HCT116 (cell line): ENCODE measurements at regions not wholly inside any gene's neighbourhood (a gene's known extent, or its start where the extent isn't known, plus 50 kb on each side); places are given as distances from the start of the nearest gene placed in this dataset.
"Not testable (repeated sequence)": the region's sequence is repeated elsewhere in the genome, so short reads cannot be mapped to it uniquely, and the experiment has no call there.

ENCODE experiments used
- ATAC-seq: fragments of 200-7000 bp; cut with Tn5 transposase; 2 replicates; pipeline ENCODE4 v1.9.1; 2020; ENCODE audit warnings: mild to moderate bottlenecking, moderate library complexity
- BruUV-seq: library from RNA; stranded (reverse); fragments of 400-500 nt; replicated peaks from 2 replicates; lab custom pipeline; 2021; lab: Mats Ljungman, UMichigan
- CTCF ChIA-PET: fragments of 300-600 bp; sonication (Branson Sonifier 250); formaldehyde crosslinking; loops from one replicate; lab custom pipeline; 2021; ENCODE audit warnings: antibody characterized with exemption; lab: Charles Lee
- POLR2A ChIA-PET: fragments of 300-600, 350-600 bp; sonication (Branson Sonifier 250); formaldehyde crosslinking; loops from one replicate; lab custom pipeline; 2021; ENCODE audit warnings: antibody characterized with exemption; lab: Charles Lee
- RAD21 ChIA-PET, 2 experiments: fragments of 300-600 bp; sonication (Branson Sonifier 250); formaldehyde crosslinking; loops; one replicate each; lab custom pipeline; 2023; ENCODE audit warnings: low total read pairs in 2 of 2; ENCODE audit not compliant: uncharacterized antibody in 2 of 2, unreplicated experiment in 2 of 2, low non-redundant PET in 1 of 2; lab: Charles Lee
- DNase-seq: peaks from one replicate; pipeline ENCODE4 v3.0.0-alpha.2; 2010; ENCODE audit warnings: low read depth, low spot score
- H2AFZ ChIP-seq: fragments of 200-600 bp; shearing (Covaris generic), sonication (generic); 2 replicates; pipeline ENCODE4 v1.6.1; 2017; ENCODE audit warnings: low read depth, mixed run types, mixed read lengths, antibody characterized with exemption, low read length; ENCODE audit not compliant: poor library complexity, severe bottlenecking
- H3K27ac ChIP-seq: 2 replicates; pipeline ENCODE4 v1.5.1; 2012; ENCODE audit warnings: low read depth, low read length
- H3K27me3 ChIP-seq: fragments of 200-600 bp; sonication (generic); 2 replicates; pipeline ENCODE4 v1.6.1; 2016; ENCODE audit warnings: mixed run types, low read length, mixed read lengths; ENCODE audit not compliant: insufficient read depth
- H3K36me3 ChIP-seq, 2 experiments: fragments of 200-500 bp in 1 of 2; fragments of 200-600 bp in 1 of 2; sonication (Bioruptor generic) in 1 of 2; sonication (generic) in 1 of 2; 2 replicates each; pipeline versions ENCODE4 v1.5.1 to v1.6.1; 2014 to 2016; ENCODE audit warnings: low read length in 2 of 2, inconsistent platforms in 1 of 2, mixed read lengths in 1 of 2, mixed run types in 1 of 2; ENCODE audit not compliant: insufficient read depth in 2 of 2, control insufficient read depth in 1 of 2
- H3K4me1 ChIP-seq, 2 experiments: fragments of 200-600 bp in 1 of 2; sonication (generic) in 1 of 2; 2 replicates each; pipeline versions ENCODE4 v1.5.1 to v1.6.1; 2012 to 2017; ENCODE audit warnings: low read length in 2 of 2, inconsistent platforms in 1 of 2, mild to moderate bottlenecking in 1 of 2, mixed read lengths in 1 of 2, mixed run types in 1 of 2, moderate library complexity in 1 of 2; ENCODE audit not compliant: insufficient read depth in 2 of 2, control insufficient read depth in 1 of 2
- H3K4me2 ChIP-seq: fragments of 200-600 bp; sonication (generic); 2 replicates; pipeline ENCODE4 v1.6.1; 2017; ENCODE audit warnings: mixed run types, low read length, mixed read lengths
- H3K4me3 ChIP-seq, 2 experiments: fragments of 200-600 bp in 1 of 2; sonication (generic) in 1 of 2; replicated peaks in 1 of 2; 2 replicates each; pipeline ENCODE4 v1.5.1; 2011 to 2016; ENCODE audit warnings: low read length in 2 of 2, control low read depth in 1 of 2, low read depth in 1 of 2, mild to moderate bottlenecking in 1 of 2, mixed read lengths in 1 of 2, mixed run types in 1 of 2
- H3K79me2 ChIP-seq: fragments of 200-600 bp; sonication (generic); 2 replicates; pipeline ENCODE4 v1.6.1; 2017; ENCODE audit warnings: mild to moderate bottlenecking, mixed run types, low read length, moderate library complexity, mixed read lengths; ENCODE audit not compliant: insufficient read depth
- H3K9ac ChIP-seq: fragments of 200-600 bp; sonication (generic); 2 replicates; pipeline ENCODE4 v1.6.1; 2016; ENCODE audit warnings: low read length, mixed read lengths
- H3K9me2 ChIP-seq: fragments of 200-600 bp; sonication (generic), shearing (Covaris generic); 2 replicates; pipeline ENCODE4 v1.6.1; 2017; ENCODE audit warnings: mixed run types, mild to moderate bottlenecking, moderate library complexity; ENCODE audit not compliant: insufficient read depth
- H3K9me3 ChIP-seq, 2 experiments: fragments of 200-500 bp in 1 of 2; fragments of 200-600 bp in 1 of 2; sonication (Bioruptor generic) in 1 of 2; sonication (generic) in 1 of 2; 2 replicates each; pipeline ENCODE4 v1.6.1; 2014 to 2017; ENCODE audit warnings: low read length in 2 of 2, mixed read lengths in 2 of 2, inconsistent platforms in 1 of 2, low read depth in 1 of 2, mild to moderate bottlenecking in 1 of 2, mixed run types in 1 of 2, moderate library complexity in 1 of 2; ENCODE audit not compliant: control insufficient read depth in 1 of 2, insufficient read depth in 1 of 2
- H4K20me1 ChIP-seq: fragments of 200-600 bp; sonication (generic), shearing (Covaris generic); 2 replicates; pipeline ENCODE4 v1.6.1; 2017; ENCODE audit warnings: mixed run types, mild to moderate bottlenecking, moderate library complexity; ENCODE audit not compliant: insufficient read depth
- CBX3 ChIP-seq: IDR thresholded peaks from 2 replicates; pipeline ENCODE4 v1.6.1; 2012; ENCODE audit warnings: low read depth
- EGR1 ChIP-seq: IDR thresholded peaks from 2 replicates; pipeline ENCODE4 v1.6.1; 2012; ENCODE audit warnings: low read depth
- ELF1 ChIP-seq: IDR thresholded peaks from 2 replicates; pipeline ENCODE4 v1.6.1; 2012; ENCODE audit warnings: low read depth, borderline replicate concordance
- EZH2 ChIP-seq: fragments of 200-600 bp; sonication (generic); IDR thresholded peaks from 2 replicates; pipeline ENCODE4 v1.6.1; 2017; ENCODE audit warnings: antibody characterized with exemption, mixed run types
- EZH2phosphoT487 ChIP-seq: fragments of 200-600 bp; IDR thresholded peaks from 2 replicates; pipeline ENCODE4 v1.6.1; 2018; ENCODE audit warnings: antibody characterized with exemption, borderline replicate concordance
- FOSL1 ChIP-seq: IDR thresholded peaks from 2 replicates; pipeline ENCODE4 v1.6.1; 2012; ENCODE audit warnings: low read depth
- JUND ChIP-seq: IDR thresholded peaks from 2 replicates; pipeline ENCODE4 v1.6.1; 2012
- POLR2AphosphoS5 ChIP-seq: IDR thresholded peaks from 2 replicates; pipeline ENCODE4 v1.6.1; 2011; ENCODE audit warnings: mild to moderate bottlenecking, low read depth, low read length, moderate library complexity
- RAD21 ChIP-seq: IDR thresholded peaks from 2 replicates; pipeline ENCODE4 v1.6.1; 2012; ENCODE audit warnings: low read depth, mild to moderate bottlenecking
- SRF ChIP-seq: IDR thresholded peaks from 2 replicates; pipeline ENCODE4 v1.6.1; 2012; ENCODE audit warnings: low read depth
- TCF7L2 ChIP-seq: IDR thresholded peaks from 2 replicates; pipeline ENCODE4 v1.7.0; 2011; ENCODE audit warnings: borderline replicate concordance, inconsistent platforms; ENCODE audit not compliant: insufficient read depth, insufficient read length; ENCODE audit errors: extremely low read depth
- YY1 ChIP-seq: IDR thresholded peaks from 2 replicates; pipeline ENCODE4 v1.6.1; 2011; ENCODE audit warnings: low read length, low read depth, moderate library complexity, mild to moderate bottlenecking; ENCODE audit not compliant: insufficient replicate concordance; ENCODE audit errors: extremely low read depth
- ZNF274 ChIP-seq: fragments of 200-500 bp; sonication (Bioruptor generic); IDR thresholded peaks from 2 replicates; pipeline ENCODE4 v1.6.1; 2014; ENCODE audit warnings: mild to moderate bottlenecking, low read depth, low read length, inconsistent platforms
- intact Hi-C: fragments of 100-400 bp; cut with micrococcal nuclease; formaldehyde crosslinking; loops from 2 replicates; pipeline ENCODE4 v1.10.0; 2022
- TF ChIP-seq, protein P1 (sequence below): IDR thresholded peaks from 2 replicates; pipeline ENCODE4 v1.6.1; 2012
- TF ChIP-seq, protein P2 (sequence below), 3 experiments: fragments of 200-600 bp in 1 of 3; sonication (generic) in 1 of 3; IDR thresholded peaks in 2 of 3; conservative IDR thresholded peaks in 1 of 3; 2 replicates each; pipeline ENCODE4 v1.5.1; 2012 to 2017; ENCODE audit warnings: low read depth in 2 of 3, low read length in 2 of 3, antibody characterized with exemption in 1 of 3, borderline replicate concordance in 1 of 3, control low read depth in 1 of 3, mild to moderate bottlenecking in 1 of 3, mixed read lengths in 1 of 3, mixed run types in 1 of 3, moderate library complexity in 1 of 3; ENCODE audit not compliant: insufficient read depth in 1 of 3
- TF ChIP-seq, protein P3 (sequence below): IDR thresholded peaks from 2 replicates; pipeline ENCODE4 v1.6.1; 2011; ENCODE audit warnings: mild to moderate bottlenecking, low read length, moderate library complexity; ENCODE audit not compliant: insufficient replicate concordance; ENCODE audit errors: extremely low read depth

DNA sequence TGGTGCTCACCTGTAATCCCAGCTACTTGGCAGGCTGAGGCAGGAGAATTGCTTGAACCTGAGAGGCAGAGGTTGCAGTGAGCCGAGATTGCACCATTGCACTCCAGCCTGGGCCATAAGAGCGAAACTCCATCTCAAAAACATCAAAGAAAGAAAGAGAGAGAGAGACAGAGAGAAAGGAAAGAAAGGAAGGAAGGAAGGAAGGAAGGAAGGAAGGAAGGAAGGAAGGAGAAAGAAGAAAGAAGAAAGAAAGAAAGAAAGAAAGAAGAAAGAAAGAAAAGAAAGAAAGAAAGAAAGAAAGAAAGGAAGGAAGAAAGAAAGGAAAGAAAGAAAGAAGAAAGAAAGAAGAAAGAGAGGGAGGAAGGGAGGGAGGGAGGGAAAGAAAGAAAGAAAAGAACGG is 69.4 kb upstream of the SLC25A33 start:
- DNase-seq, H3K9me3 ChIP-seq, RAD21 ChIA-PET, H3K79me2 ChIP-seq, H3K4me1 ChIP-seq, H3K36me3 ChIP-seq, H3K9me2 ChIP-seq, H3K4me3 ChIP-seq, H4K20me1 ChIP-seq, intact Hi-C loops, ATAC-seq, BruUV-seq, H3K27ac ChIP-seq, H3K9ac ChIP-seq, H3K4me2 ChIP-seq, CTCF ChIA-PET, POLR2A ChIA-PET, H2AFZ ChIP-seq, H3K27me3 ChIP-seq: not testable (repeated sequence)

DNA sequence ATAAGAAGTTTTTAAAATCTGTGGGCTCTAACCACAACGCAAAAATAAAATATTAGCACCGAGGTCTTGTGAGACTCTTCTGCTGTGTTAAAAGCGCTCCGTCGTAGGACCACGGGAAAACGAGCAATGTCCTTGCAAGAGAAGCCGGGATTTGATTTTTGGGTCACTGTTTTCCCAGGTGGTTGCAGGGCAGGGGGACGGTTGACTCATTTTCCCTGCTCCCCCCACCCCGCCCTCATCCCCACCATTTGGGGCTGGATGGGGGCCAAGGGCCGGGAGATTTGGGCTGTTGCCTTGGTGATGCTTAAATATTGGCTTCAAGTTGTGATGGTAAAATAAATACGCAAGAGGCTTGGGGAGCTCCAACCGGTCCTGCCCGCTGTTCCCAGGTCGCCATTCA is 67.6 kb upstream of the SLC25A33 start:
- Histone ChIP-seq H3K9me3 (no peaks in the 10 kb centered on the region), H3K9me2 (no peaks in the 10 kb centered on the region), H3K36me3 (no peaks in the 10 kb centered on the region), H3K4me3 (no peak overlapping the region), H3K27me3 (no peaks in the 10 kb centered on the region), H3K9ac (no peak overlapping the region), H3K27ac (no peak overlapping the region), H3K4me2 (no peak overlapping the region), H3K4me1 (peaks cover 0 to 6% of the 10 kb centered on the region in 2 experiments; a peak in 2 of 4 replicates), H2AFZ (no peak overlapping the region), H3K79me2 (no peaks in the 10 kb centered on the region), H4K20me1 (no peaks in the 10 kb centered on the region)
- intact Hi-C loops = no loop called here
- DNase-seq (no peak), ATAC-seq (no peak)
- POLR2A ChIA-PET = no interaction called here
- RAD21 ChIA-PET = no interaction called here
- BruUV-seq = no TSS peak
- CTCF ChIA-PET = no interaction called here
- TF ChIP-seq JUND = no peak
- no peak for TF ChIP-seq FOSL1
- no peak for TF ChIP-seq RAD21
- no peak for TF ChIP-seq EZH2
- TF ChIP-seq CBX3 = no peak
- no peak for TF ChIP-seq ELF1
- TF ChIP-seq, protein P1, sequence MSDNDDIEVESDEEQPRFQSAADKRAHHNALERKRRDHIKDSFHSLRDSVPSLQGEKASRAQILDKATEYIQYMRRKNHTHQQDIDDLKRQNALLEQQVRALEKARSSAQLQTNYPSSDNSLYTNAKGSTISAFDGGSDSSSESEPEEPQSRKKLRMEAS = no peak
- no peak for TF ChIP-seq SRF
- TF ChIP-seq, protein P2, sequence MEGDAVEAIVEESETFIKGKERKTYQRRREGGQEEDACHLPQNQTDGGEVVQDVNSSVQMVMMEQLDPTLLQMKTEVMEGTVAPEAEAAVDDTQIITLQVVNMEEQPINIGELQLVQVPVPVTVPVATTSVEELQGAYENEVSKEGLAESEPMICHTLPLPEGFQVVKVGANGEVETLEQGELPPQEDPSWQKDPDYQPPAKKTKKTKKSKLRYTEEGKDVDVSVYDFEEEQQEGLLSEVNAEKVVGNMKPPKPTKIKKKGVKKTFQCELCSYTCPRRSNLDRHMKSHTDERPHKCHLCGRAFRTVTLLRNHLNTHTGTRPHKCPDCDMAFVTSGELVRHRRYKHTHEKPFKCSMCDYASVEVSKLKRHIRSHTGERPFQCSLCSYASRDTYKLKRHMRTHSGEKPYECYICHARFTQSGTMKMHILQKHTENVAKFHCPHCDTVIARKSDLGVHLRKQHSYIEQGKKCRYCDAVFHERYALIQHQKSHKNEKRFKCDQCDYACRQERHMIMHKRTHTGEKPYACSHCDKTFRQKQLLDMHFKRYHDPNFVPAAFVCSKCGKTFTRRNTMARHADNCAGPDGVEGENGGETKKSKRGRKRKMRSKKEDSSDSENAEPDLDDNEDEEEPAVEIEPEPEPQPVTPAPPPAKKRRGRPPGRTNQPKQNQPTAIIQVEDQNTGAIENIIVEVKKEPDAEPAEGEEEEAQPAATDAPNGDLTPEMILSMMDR (IDR thresholded peaks at IDR 0.05 in 2 of 3, conservative IDR thresholded peaks at IDR 0.05 in 1 of 3; ENCODE audit: borderline replicate concordance in 1 of 3, insufficient read depth in 1 of 3, low read depth in 2 of 3, low read length in 2 of 3) = no peak
- TF ChIP-seq EZH2phosphoT487 = no peak
- TF ChIP-seq TCF7L2 = no peak
- no peak for TF ChIP-seq POLR2AphosphoS5
- no peak for TF ChIP-seq ZNF274
- no peak for TF ChIP-seq YY1
- TF ChIP-seq, protein P3, sequence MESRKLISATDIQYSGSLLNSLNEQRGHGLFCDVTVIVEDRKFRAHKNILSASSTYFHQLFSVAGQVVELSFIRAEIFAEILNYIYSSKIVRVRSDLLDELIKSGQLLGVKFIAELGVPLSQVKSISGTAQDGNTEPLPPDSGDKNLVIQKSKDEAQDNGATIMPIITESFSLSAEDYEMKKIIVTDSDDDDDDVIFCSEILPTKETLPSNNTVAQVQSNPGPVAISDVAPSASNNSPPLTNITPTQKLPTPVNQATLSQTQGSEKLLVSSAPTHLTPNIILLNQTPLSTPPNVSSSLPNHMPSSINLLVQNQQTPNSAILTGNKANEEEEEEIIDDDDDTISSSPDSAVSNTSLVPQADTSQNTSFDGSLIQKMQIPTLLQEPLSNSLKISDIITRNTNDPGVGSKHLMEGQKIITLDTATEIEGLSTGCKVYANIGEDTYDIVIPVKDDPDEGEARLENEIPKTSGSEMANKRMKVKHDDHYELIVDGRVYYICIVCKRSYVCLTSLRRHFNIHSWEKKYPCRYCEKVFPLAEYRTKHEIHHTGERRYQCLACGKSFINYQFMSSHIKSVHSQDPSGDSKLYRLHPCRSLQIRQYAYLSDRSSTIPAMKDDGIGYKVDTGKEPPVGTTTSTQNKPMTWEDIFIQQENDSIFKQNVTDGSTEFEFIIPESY = no peak
- TF ChIP-seq EGR1 = no peak
